ENCODE measurements at regions not wholly inside any gene's neighbourhood (a gene's known extent, or its start where the extent isn't known, plus 50 kb on each side); places are given as distances from the start of the nearest gene placed in this dataset.

DNA sequence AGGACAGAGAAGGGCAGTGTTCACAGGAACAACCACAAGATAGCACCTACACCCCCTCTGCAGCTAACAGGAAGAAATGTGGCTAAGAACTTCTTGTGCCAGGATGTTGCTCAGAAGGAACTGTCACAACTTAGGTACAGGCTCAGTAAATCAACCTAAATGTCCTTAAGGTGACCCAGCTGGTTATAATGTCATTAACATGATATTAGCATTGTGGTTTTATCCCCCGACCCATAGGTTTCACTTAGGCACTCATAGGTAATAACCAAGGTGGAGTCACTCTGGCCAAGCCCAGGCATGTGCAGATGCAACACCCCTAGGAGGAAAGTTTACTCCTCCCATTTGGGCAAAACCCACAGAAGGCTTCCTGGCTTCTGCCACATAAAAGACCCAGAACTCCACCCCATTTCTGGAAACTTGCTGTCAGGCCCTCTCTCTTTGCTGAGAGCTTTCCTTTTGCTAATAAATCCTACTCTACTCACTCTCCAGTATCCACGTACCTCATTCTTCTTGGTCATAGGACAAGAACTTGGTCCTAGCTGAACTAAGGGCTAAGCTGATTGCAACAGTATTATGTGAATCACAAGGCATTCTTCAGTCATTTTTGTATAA is 951.3 kb downstream of the SLITRK5 start:
- Histone ChIP-seq H4K20me1 (ENCODE audit: insufficient read depth, low read length) (no peaks in the 10 kb centered on the region), H3K4me2 (ENCODE audit: insufficient read depth, low read length) (no peak overlapping the region), H3K4me1 (ENCODE audit: insufficient read depth, low read length) (no peaks in the 10 kb centered on the region), H3K27ac (ENCODE audit: low read depth, low read length) (no peak overlapping the region), H3K9me3 (ENCODE audit: low read depth, low read length) (peaks cover 3% of the 10 kb centered on the region), H3K27me3 (ENCODE audit: insufficient read depth, low read length) (no peaks in the 10 kb centered on the region), H3K36me3 (ENCODE audit: insufficient read depth, low read length) (no peaks in the 10 kb centered on the region), H3K79me2 (ENCODE audit: insufficient read depth, low read length) (no peaks in the 10 kb centered on the region), H3K4me3 (ENCODE audit: insufficient read depth, low read length) (no peak overlapping the region), H2AFZ (ENCODE audit: low read length) (no peak overlapping the region)
- no peak for DNase-seq (ENCODE audit: insufficient read length, low spot score, missing footprints)
- TF ChIP-seq, protein P1, sequence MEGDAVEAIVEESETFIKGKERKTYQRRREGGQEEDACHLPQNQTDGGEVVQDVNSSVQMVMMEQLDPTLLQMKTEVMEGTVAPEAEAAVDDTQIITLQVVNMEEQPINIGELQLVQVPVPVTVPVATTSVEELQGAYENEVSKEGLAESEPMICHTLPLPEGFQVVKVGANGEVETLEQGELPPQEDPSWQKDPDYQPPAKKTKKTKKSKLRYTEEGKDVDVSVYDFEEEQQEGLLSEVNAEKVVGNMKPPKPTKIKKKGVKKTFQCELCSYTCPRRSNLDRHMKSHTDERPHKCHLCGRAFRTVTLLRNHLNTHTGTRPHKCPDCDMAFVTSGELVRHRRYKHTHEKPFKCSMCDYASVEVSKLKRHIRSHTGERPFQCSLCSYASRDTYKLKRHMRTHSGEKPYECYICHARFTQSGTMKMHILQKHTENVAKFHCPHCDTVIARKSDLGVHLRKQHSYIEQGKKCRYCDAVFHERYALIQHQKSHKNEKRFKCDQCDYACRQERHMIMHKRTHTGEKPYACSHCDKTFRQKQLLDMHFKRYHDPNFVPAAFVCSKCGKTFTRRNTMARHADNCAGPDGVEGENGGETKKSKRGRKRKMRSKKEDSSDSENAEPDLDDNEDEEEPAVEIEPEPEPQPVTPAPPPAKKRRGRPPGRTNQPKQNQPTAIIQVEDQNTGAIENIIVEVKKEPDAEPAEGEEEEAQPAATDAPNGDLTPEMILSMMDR (IDR thresholded peaks at IDR 0.05; ENCODE audit: extremely low read depth, low read depth, low read length), result no peak

DNA sequence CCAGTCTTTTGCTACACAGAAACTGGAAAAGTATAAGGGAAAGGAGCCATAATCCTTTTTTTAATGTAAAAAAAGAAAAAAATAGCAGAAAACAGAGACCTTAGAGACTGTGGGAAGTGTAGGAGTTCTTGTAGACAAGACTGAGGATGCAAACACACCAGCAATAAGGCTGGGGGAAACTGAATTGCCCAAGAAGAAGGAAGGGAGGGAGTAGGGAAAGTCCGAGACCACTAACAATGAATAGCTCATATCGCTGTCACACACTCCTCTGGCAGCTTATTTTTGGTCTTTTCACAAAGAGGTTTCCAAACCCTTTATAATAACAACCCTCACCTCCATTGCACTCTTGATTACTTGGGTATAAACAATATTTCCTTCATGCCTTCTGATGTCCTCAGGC is 952.0 kb downstream of the SLITRK5 start:
- TF ChIP-seq, protein P1 (IDR thresholded peaks at IDR 0.05; ENCODE audit: extremely low read depth, low read depth, low read length), result no peak
- Histone ChIP-seq H3K4me2 (ENCODE audit: insufficient read depth, low read length) (no peak overlapping the region), H3K9me3 (ENCODE audit: low read depth, low read length) (peaks cover 3% of the 10 kb centered on the region), H3K27me3 (ENCODE audit: insufficient read depth, low read length) (no peaks in the 10 kb centered on the region), H3K4me3 (ENCODE audit: insufficient read depth, low read length) (no peak overlapping the region), H2AFZ (ENCODE audit: low read length) (no peak overlapping the region), H3K36me3 (ENCODE audit: insufficient read depth, low read length) (no peaks in the 10 kb centered on the region), H3K79me2 (ENCODE audit: insufficient read depth, low read length) (no peaks in the 10 kb centered on the region), H3K27ac (ENCODE audit: low read depth, low read length) (no peak overlapping the region), H4K20me1 (ENCODE audit: insufficient read depth, low read length) (no peaks in the 10 kb centered on the region), H3K4me1 (ENCODE audit: insufficient read depth, low read length) (no peaks in the 10 kb centered on the region)
- no peak for DNase-seq (ENCODE audit: insufficient read length, low spot score, missing footprints)

DNA sequence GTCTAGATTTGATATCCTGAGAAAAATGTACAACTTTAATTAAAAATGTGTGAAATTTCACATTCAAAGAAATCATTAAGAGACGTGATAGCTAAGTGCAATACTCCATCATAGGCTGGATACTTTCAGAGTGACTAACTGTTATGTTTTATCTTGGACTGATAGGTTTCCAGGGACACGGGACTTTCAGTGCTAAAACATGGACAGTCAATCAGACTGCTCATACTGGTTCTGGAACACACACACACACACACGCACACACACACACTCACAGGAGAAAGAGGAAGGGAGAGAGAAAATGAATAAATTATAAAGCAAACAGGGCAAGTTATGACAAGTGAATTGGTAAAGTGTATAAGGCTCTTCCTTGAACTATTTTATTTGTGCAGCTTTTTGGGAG is 955.9 kb downstream of the SLITRK5 start:
- Histone ChIP-seq H3K27ac (ENCODE audit: low read depth, low read length) (no peak overlapping the region), H3K36me3 (ENCODE audit: insufficient read depth, low read length) (no peaks in the 10 kb centered on the region), H3K4me1 (ENCODE audit: insufficient read depth, low read length) (no peaks in the 10 kb centered on the region), H4K20me1 (ENCODE audit: insufficient read depth, low read length) (no peaks in the 10 kb centered on the region), H3K4me3 (ENCODE audit: insufficient read depth, low read length) (no peak overlapping the region), H3K4me2 (ENCODE audit: insufficient read depth, low read length) (no peak overlapping the region), H2AFZ (ENCODE audit: low read length) (no peak overlapping the region), H3K27me3 (ENCODE audit: insufficient read depth, low read length) (no peaks in the 10 kb centered on the region), H3K79me2 (ENCODE audit: insufficient read depth, low read length) (no peaks in the 10 kb centered on the region), H3K9me3 (ENCODE audit: low read depth, low read length) (peaks cover 8% of the 10 kb centered on the region)
- no peak for DNase-seq (ENCODE audit: insufficient read length, low spot score, missing footprints)
- TF ChIP-seq, protein P1 (IDR thresholded peaks at IDR 0.05; ENCODE audit: extremely low read depth, low read depth, low read length), result no peak

DNA sequence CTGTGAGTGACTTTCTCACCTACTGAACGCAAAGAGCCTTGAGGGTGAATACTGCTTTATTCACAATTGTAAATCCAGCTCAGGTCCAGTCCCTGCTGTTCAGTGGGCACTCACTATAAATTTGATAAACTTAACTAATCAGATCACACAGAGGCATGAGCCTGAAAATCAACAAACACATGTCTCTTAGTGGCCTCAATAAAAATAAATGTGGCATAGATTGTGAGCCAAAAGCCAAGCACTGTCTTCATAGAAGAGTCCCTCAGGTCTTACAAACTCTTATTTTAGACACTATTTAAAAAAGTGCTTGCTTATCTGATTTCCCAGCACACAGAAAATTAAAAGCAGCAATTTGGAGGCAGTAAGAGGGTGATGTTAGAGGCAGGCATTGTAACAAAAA is 957.7 kb downstream of the SLITRK5 start:
- no peak overlapping the region for H3K4me2 ChIP-seq (ENCODE audit: insufficient read depth, low read length)
- H3K4me3 ChIP-seq (ENCODE audit: insufficient read depth, low read length), result no peak overlapping the region
- H2AFZ ChIP-seq (ENCODE audit: low read length), result no peak overlapping the region
- TF ChIP-seq, protein P1 (IDR thresholded peaks at IDR 0.05; ENCODE audit: extremely low read depth, low read depth, low read length), result no peak
- H3K27ac ChIP-seq (ENCODE audit: low read depth, low read length), result no peak overlapping the region
- H3K4me1 ChIP-seq (ENCODE audit: insufficient read depth, low read length), result no peaks in the 10 kb centered on the region
- no peak for DNase-seq (ENCODE audit: insufficient read length, low spot score, missing footprints)
- peaks cover 5% of the 10 kb centered on the region for H3K9me3 ChIP-seq (ENCODE audit: low read depth, low read length)
- H3K79me2 ChIP-seq (ENCODE audit: insufficient read depth, low read length), result no peaks in the 10 kb centered on the region
- H4K20me1 ChIP-seq (ENCODE audit: insufficient read depth, low read length), result no peaks in the 10 kb centered on the region
- H3K27me3 ChIP-seq (ENCODE audit: insufficient read depth, low read length), result no peaks in the 10 kb centered on the region
- no peaks in the 10 kb centered on the region for H3K36me3 ChIP-seq (ENCODE audit: insufficient read depth, low read length)

All from osteoblast (primary cell).